ENCODE measurements at regions not wholly inside any gene's neighbourhood (a gene's known extent, or its start where the extent isn't known, plus 50 kb on each side); places are given as distances from the start of the nearest gene placed in this dataset.

DNA sequence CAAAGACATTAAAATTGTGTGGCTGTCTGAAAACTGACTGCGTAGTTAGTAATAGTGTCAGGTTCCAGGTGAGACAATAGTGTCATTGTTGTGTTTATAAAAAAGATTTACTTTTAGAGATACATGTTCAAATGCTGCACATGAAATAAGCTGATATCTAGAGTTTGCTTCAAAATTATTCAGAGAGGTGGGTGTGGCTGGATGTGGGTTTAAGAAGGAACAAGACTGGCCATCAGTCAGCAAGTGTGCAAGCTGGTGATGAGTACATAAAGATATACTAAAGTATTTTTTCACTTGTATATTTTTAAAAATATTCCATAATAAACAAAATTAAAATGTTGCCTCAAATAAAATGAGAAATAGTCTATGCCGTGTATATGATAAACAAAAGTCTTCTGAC lies 190.6 kb downstream of the ARRDC4 start:
- CTCF ChIA-PET: no interaction called here
- Mint-ChIP-seq H3K27ac (ENCODE audit: unreplicated experiment) (no peak overlapping the region), H3K36me3 (ENCODE audit: insufficient read depth, unreplicated experiment) (no peaks in the 10 kb centered on the region), H3K9me3 (ENCODE audit: low read depth, unreplicated experiment) (peaks cover 2% of the 10 kb centered on the region), H3K27me3 (ENCODE audit: unreplicated experiment) (peaks cover 12% of the 10 kb centered on the region), H3K4me3 (ENCODE audit: low read depth, unreplicated experiment) (no peak overlapping the region), H3K4me1 (ENCODE audit: low read depth, unreplicated experiment) (no peaks in the 10 kb centered on the region)
- DNase-seq: no peak
- TF ChIP-seq, protein P1, sequence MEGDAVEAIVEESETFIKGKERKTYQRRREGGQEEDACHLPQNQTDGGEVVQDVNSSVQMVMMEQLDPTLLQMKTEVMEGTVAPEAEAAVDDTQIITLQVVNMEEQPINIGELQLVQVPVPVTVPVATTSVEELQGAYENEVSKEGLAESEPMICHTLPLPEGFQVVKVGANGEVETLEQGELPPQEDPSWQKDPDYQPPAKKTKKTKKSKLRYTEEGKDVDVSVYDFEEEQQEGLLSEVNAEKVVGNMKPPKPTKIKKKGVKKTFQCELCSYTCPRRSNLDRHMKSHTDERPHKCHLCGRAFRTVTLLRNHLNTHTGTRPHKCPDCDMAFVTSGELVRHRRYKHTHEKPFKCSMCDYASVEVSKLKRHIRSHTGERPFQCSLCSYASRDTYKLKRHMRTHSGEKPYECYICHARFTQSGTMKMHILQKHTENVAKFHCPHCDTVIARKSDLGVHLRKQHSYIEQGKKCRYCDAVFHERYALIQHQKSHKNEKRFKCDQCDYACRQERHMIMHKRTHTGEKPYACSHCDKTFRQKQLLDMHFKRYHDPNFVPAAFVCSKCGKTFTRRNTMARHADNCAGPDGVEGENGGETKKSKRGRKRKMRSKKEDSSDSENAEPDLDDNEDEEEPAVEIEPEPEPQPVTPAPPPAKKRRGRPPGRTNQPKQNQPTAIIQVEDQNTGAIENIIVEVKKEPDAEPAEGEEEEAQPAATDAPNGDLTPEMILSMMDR (IDR thresholded peaks at IDR 0.05; ENCODE audit: unreplicated experiment): no peak
- intact Hi-C loops (cut with micrococcal nuclease; ENCODE audit: unreplicated experiment): no loop called here
- no TSS peak for BruUV-seq (replicated peaks)

DNA sequence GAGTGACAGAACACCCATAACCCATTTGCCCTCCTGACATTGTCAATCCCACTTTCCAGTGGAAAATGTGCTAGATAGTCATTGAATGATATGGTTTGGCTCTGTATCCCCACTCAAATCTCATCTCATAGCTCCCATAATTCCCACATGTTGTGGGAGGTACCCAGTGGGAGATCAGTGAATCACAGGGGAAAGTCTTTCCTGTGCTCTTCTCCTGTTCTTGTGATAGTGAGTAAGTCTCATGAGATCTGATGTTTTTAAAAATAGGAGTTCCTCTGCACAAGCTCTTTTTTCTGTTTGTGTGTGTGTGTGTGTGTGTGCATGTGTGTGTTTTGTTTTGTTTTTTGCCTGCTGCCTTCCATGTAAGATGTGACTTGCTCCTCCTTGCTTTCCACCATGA lies 191.7 kb downstream of the ARRDC4 start:
- CTCF ChIA-PET: interaction anchor here (0.6 kb wide), 1 partner anchor 74 kb away, joined by 6 read pairs; no protein-coding TSS in a partner anchor
- H3K9me3 Mint-ChIP-seq (ENCODE audit: low read depth, unreplicated experiment): peaks cover 2% of the 10 kb centered on the region
- no TSS peak for BruUV-seq (replicated peaks)
- H3K4me1 Mint-ChIP-seq (ENCODE audit: low read depth, unreplicated experiment): no peaks in the 10 kb centered on the region
- no peak overlapping the region for H3K4me3 Mint-ChIP-seq (ENCODE audit: low read depth, unreplicated experiment)
- intact Hi-C loops (cut with micrococcal nuclease; ENCODE audit: unreplicated experiment): no loop called here
- no peak for DNase-seq
- TF ChIP-seq, protein P1 (IDR thresholded peaks at IDR 0.05; ENCODE audit: unreplicated experiment): no peak
- no peak overlapping the region for H3K27ac Mint-ChIP-seq (ENCODE audit: unreplicated experiment)
- peaks cover 11% of the 10 kb centered on the region for H3K27me3 Mint-ChIP-seq (ENCODE audit: unreplicated experiment)
- H3K36me3 Mint-ChIP-seq (ENCODE audit: insufficient read depth, unreplicated experiment): no peaks in the 10 kb centered on the region

DNA sequence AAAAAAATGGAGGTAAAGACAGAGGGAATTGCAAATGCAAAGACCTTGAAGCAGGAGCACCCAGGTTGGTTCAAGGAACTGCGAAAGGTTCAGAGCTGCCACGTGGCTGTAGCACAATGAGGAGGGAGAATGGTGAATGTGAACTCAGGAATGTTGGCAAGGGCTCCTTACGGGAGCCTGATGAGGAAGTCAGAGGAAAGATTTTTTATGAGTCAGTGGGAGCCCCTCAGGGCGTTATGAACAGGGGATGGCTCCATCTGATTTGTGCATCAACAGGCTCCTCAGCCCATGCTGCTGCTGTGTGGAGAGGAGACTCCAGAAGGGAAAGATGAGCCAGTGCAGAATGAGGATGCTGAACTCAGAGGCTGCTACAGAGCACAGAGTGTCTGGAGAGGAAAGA lies 194.4 kb downstream of the ARRDC4 start:
- Mint-ChIP-seq H3K4me1 (ENCODE audit: low read depth, unreplicated experiment) (no peaks in the 10 kb centered on the region), H3K27ac (ENCODE audit: unreplicated experiment) (no peak overlapping the region), H3K36me3 (ENCODE audit: insufficient read depth, unreplicated experiment) (no peaks in the 10 kb centered on the region), H3K9me3 (ENCODE audit: low read depth, unreplicated experiment) (peaks cover 2% of the 10 kb centered on the region), H3K27me3 (ENCODE audit: unreplicated experiment) (peaks cover 15% of the 10 kb centered on the region), H3K4me3 (ENCODE audit: low read depth, unreplicated experiment) (no peak overlapping the region)
- DNase-seq: peak; percentile 13
- TF ChIP-seq, protein P1 (IDR thresholded peaks at IDR 0.05; ENCODE audit: unreplicated experiment): no peak
- intact Hi-C loops (cut with micrococcal nuclease; ENCODE audit: unreplicated experiment): no loop called here
- CTCF ChIA-PET: interaction anchor here (0.7 kb wide), 1 partner anchor 35 kb away, joined by 3 read pairs; no protein-coding TSS in a partner anchor
- no TSS peak for BruUV-seq (replicated peaks)

DNA sequence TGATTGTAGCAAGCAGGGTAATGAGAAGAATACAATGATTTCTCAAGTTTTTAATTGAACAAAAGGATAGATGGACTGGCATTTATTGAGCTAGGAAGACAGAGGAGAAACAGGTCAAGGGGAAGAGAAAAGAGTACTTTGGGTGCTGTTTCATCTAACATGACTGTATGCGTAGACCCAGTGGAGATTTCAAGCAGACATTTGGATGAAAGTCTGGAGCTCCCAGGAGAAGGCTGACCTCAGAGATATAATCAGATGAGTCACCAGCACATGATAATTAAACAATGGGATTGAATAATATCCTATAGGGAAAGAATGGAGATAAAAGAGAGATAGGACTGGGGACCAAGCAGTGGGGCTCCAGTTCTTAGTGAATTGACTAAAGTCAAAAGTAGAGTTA lies 194.9 kb downstream of the ARRDC4 start:
- H3K9me3 Mint-ChIP-seq (ENCODE audit: low read depth, unreplicated experiment): peaks cover 2% of the 10 kb centered on the region
- CTCF ChIA-PET: interaction anchor here (0.7 kb wide), 1 partner anchor 35 kb away, joined by 3 read pairs; no protein-coding TSS in a partner anchor
- no TSS peak for BruUV-seq (replicated peaks)
- H3K36me3 Mint-ChIP-seq (ENCODE audit: insufficient read depth, unreplicated experiment): no peaks in the 10 kb centered on the region
- DNase-seq: no peak
- no peak overlapping the region for H3K4me3 Mint-ChIP-seq (ENCODE audit: low read depth, unreplicated experiment)
- H3K4me1 Mint-ChIP-seq (ENCODE audit: low read depth, unreplicated experiment): no peaks in the 10 kb centered on the region
- TF ChIP-seq, protein P1 (IDR thresholded peaks at IDR 0.05; ENCODE audit: unreplicated experiment): no peak
- peaks cover 20% of the 10 kb centered on the region for H3K27me3 Mint-ChIP-seq (ENCODE audit: unreplicated experiment)
- intact Hi-C loops (cut with micrococcal nuclease; ENCODE audit: unreplicated experiment): no loop called here
- no peak overlapping the region for H3K27ac Mint-ChIP-seq (ENCODE audit: unreplicated experiment)
